OCI-LY3 (cell line): ENCODE measurements at regions not wholly inside any gene's neighbourhood (a gene's known extent, or its start where the extent isn't known, plus 50 kb on each side); places are given as distances from the start of the nearest gene placed in this dataset.

Source experiments
- CTCF ChIP-seq: fragments of 200-600, 300-600 bp; sonication (generic); IDR thresholded peaks from 2 replicates; pipeline ENCODE4 v1.5.1; 2014; ENCODE audit warnings: antibody characterized with exemption, low read length, low read depth
- EZH2phosphoT487 ChIP-seq: fragments of 200-600 bp; shearing (Covaris generic); IDR thresholded peaks from 2 replicates; pipeline ENCODE4 v1.6.1; 2018; ENCODE audit warnings: antibody characterized with exemption, mixed run types, low read depth

DNA sequence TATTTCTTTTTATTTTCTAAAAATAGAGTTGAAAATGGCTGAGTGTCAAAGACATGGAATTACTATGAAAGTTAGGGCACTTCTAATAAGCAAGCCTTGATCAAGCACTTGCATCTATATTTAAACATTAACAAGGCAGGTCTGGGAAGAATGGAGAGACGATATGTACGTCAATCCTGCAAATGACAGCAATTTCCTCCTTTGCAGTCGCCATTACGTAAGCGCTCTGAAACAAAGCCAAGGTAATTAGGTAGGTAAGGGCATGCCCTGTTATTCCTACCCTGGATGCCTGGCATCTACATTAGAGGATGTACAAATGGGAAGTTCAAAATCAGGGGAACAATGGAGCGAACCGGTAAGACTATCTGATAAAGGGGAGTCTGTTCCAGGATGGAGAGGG, 664.0 kb upstream of the ARGLU1 start:
- TF ChIP-seq CTCF (no peak), EZH2phosphoT487 (no peak)
